ENCODE measurements at regions not wholly inside any gene's neighbourhood (a gene's known extent, or its start where the extent isn't known, plus 50 kb on each side); places are given as distances from the start of the nearest gene placed in this dataset.
A peak's percentile ranks its signal among the peaks of the same experiment; 100 is the strongest.

- Mint-ChIP-seq H3K36me3 (ENCODE audit: low read depth) (no peaks in the 10 kb centered on the region), H3K4me3 (no peak overlapping the region), H3K4me1 (peaks cover 37% of the 10 kb centered on the region), H3K27ac (ENCODE audit: unreplicated experiment) (no peak overlapping the region), H3K27me3 (ENCODE audit: low read depth) (no peaks in the 10 kb centered on the region), H3K9me3 (no peaks in the 10 kb centered on the region)
- TF ChIP-seq CTCF (conservative IDR thresholded peaks at IDR 0.05), result no peak
- DNase-seq (ENCODE audit: low read depth, low spot score), result no peak
These were observed 93.4 kb upstream of the PARD3 start for GRCh38 chr10:34908481-34908880.

- no peaks in the 10 kb centered on the region for H3K36me3 Mint-ChIP-seq (ENCODE audit: low read depth)
- no peak for TF ChIP-seq CTCF (conservative IDR thresholded peaks at IDR 0.05)
- no peaks in the 10 kb centered on the region for H3K9me3 Mint-ChIP-seq
- peaks cover 37% of the 10 kb centered on the region for H3K4me1 Mint-ChIP-seq
- no peak overlapping the region for H3K4me3 Mint-ChIP-seq
- no peak for DNase-seq (ENCODE audit: low read depth, low spot score)
- no peaks in the 10 kb centered on the region for H3K27me3 Mint-ChIP-seq (ENCODE audit: low read depth)
- H3K27ac Mint-ChIP-seq (ENCODE audit: unreplicated experiment), result no peak overlapping the region
These were observed 92.8 kb upstream of the PARD3 start for GRCh38 chr10:34907743-34908430.

GRCh38 chr10:34906067-34906965 is 91.2 kb upstream of the PARD3 start:
- peak; percentile 25 for DNase-seq (ENCODE audit: low read depth, low spot score)
- H3K9me3 Mint-ChIP-seq, result no peaks in the 10 kb centered on the region
- no peak overlapping the region for H3K4me3 Mint-ChIP-seq
- H3K4me1 Mint-ChIP-seq, result peaks cover 37% of the 10 kb centered on the region
- no peak for TF ChIP-seq CTCF (conservative IDR thresholded peaks at IDR 0.05)
- peak overlapping the region; percentile 52 for H3K27ac Mint-ChIP-seq (ENCODE audit: unreplicated experiment)
- H3K27me3 Mint-ChIP-seq (ENCODE audit: low read depth), result no peaks in the 10 kb centered on the region
- no peaks in the 10 kb centered on the region for H3K36me3 Mint-ChIP-seq (ENCODE audit: low read depth)

- no peak for TF ChIP-seq CTCF (conservative IDR thresholded peaks at IDR 0.05)
- Mint-ChIP-seq H3K4me1 (peaks cover 35% of the 10 kb centered on the region), H3K27me3 (ENCODE audit: low read depth) (no peaks in the 10 kb centered on the region), H3K9me3 (no peaks in the 10 kb centered on the region), H3K36me3 (ENCODE audit: low read depth) (no peaks in the 10 kb centered on the region), H3K27ac (ENCODE audit: unreplicated experiment) (peak overlapping the region; percentile 52), H3K4me3 (no peak overlapping the region)
- DNase-seq (ENCODE audit: low read depth, low spot score), result no peak
These were observed 90.3 kb upstream of the PARD3 start for GRCh38 chr10:34905200-34905927.

- TF ChIP-seq CTCF (conservative IDR thresholded peaks at IDR 0.05), result no peak
- Mint-ChIP-seq H3K4me3 (no peak overlapping the region), H3K9me3 (no peaks in the 10 kb centered on the region), H3K27ac (ENCODE audit: unreplicated experiment) (no peak overlapping the region), H3K36me3 (ENCODE audit: low read depth) (no peaks in the 10 kb centered on the region), H3K27me3 (ENCODE audit: low read depth) (no peaks in the 10 kb centered on the region), H3K4me1 (peaks cover 32% of the 10 kb centered on the region)
- DNase-seq (ENCODE audit: low read depth, low spot score), result no peak
These were observed 89.1 kb upstream of the PARD3 start for GRCh38 chr10:34904191-34904590.

Data from neural crest cell (in vitro differentiated cells).